H9 (cell line): ENCODE measurements at regions not wholly inside any gene's neighbourhood (a gene's known extent, or its start where the extent isn't known, plus 50 kb on each side); places are given as distances from the start of the nearest gene placed in this dataset.

Experiments used
- DNase-seq: peaks from one replicate; pipeline ENCODE4 v3.0.0-alpha.2; 2017
- H2AFZ ChIP-seq: one replicate; pipeline ENCODE4 v1.6.1; 2013; ENCODE audit warnings: mild to moderate bottlenecking, low read length, control low read depth, moderate library complexity
- H2AK5ac ChIP-seq: 2 replicates; pipeline ENCODE4 v1.6.1; 2013; ENCODE audit warnings: low read length, control low read depth, mixed read lengths; ENCODE audit not compliant: insufficient read length
- H2BK120ac ChIP-seq: one replicate; pipeline ENCODE4 v1.6.1; 2013; ENCODE audit warnings: low read depth, mild to moderate bottlenecking, low read length, control low read depth, inconsistent platforms; ENCODE audit not compliant: poor library complexity, severe bottlenecking
- H2BK12ac ChIP-seq: 2 replicates; pipeline ENCODE4 v1.6.1; 2013; ENCODE audit warnings: low read length, control low read depth, mixed read lengths, low read depth; ENCODE audit not compliant: insufficient read length
- H2BK15ac ChIP-seq: 2 replicates; pipeline ENCODE4 v1.6.1; 2013; ENCODE audit warnings: low read depth, low read length, control low read depth
- H2BK20ac ChIP-seq: one replicate; pipeline ENCODE4 v1.6.1; 2013; ENCODE audit warnings: low read depth, mild to moderate bottlenecking, low read length, control low read depth, inconsistent platforms; ENCODE audit not compliant: poor library complexity, severe bottlenecking
- H2BK5ac ChIP-seq: 2 replicates; pipeline ENCODE4 v1.6.1; 2013; ENCODE audit warnings: low read length, control low read depth, mixed read lengths; ENCODE audit not compliant: insufficient read length
- H3K14ac ChIP-seq: 2 replicates; pipeline ENCODE4 v1.6.1; 2013; ENCODE audit warnings: low read length, control low read depth; ENCODE audit not compliant: insufficient read depth
- H3K18ac ChIP-seq: 2 replicates; pipeline ENCODE4 v1.6.1; 2013; ENCODE audit warnings: low read depth, mild to moderate bottlenecking, mixed read lengths, low read length, control low read depth; ENCODE audit not compliant: insufficient read length
- H3K23ac ChIP-seq: 2 replicates; pipeline ENCODE4 v1.6.1; 2013; ENCODE audit warnings: low read length, control low read depth, mixed read lengths, low read depth; ENCODE audit not compliant: insufficient read length
- H3K23me2 ChIP-seq: 2 replicates; pipeline ENCODE4 v1.6.1; 2013; ENCODE audit warnings: low read depth, mild to moderate bottlenecking, mixed read lengths, low read length, control low read depth; ENCODE audit not compliant: insufficient read length, poor library complexity, severe bottlenecking
- H3K27ac ChIP-seq: 2 replicates; pipeline ENCODE4 v1.5.1; 2013; ENCODE audit warnings: low read length, control low read depth, mixed read lengths, low read depth; ENCODE audit not compliant: insufficient read length
- H3K27me3 ChIP-seq: 2 replicates; pipeline ENCODE4 v1.6.1; 2013; ENCODE audit warnings: low read length, control low read depth, inconsistent platforms; ENCODE audit not compliant: insufficient read depth
- H3K4ac ChIP-seq: 2 replicates; pipeline ENCODE4 v1.6.1; 2013; ENCODE audit warnings: low read depth, mild to moderate bottlenecking, control low read depth, inconsistent platforms, low read length, moderate library complexity
- H3K4me1 ChIP-seq: 2 replicates; pipeline ENCODE4 v1.6.1; 2013; ENCODE audit warnings: low read length, control low read depth, inconsistent platforms; ENCODE audit not compliant: insufficient read depth
- H3K4me2 ChIP-seq: 2 replicates; pipeline ENCODE4 v1.6.1; 2013; ENCODE audit warnings: low read length, control low read depth, mixed read lengths; ENCODE audit not compliant: insufficient read length, insufficient read depth
- H3K56ac ChIP-seq: 2 replicates; pipeline ENCODE4 v1.6.1; 2013; ENCODE audit warnings: low read depth, mild to moderate bottlenecking, mixed read lengths, low read length, control low read depth; ENCODE audit not compliant: insufficient read length
- H3K79me1 ChIP-seq: 2 replicates; pipeline ENCODE4 v1.6.1; 2013; ENCODE audit warnings: low read depth, mild to moderate bottlenecking, moderate library complexity, low read length, control low read depth, inconsistent platforms; ENCODE audit not compliant: insufficient read depth, poor library complexity, severe bottlenecking
- H3K79me2 ChIP-seq: 2 replicates; pipeline ENCODE4 v1.6.1; 2013; ENCODE audit warnings: low read length, control low read depth, inconsistent platforms; ENCODE audit not compliant: insufficient read depth
- H3K9ac ChIP-seq: 2 replicates; pipeline ENCODE4 v1.6.1; 2013; ENCODE audit warnings: low read length, control low read depth, mixed read lengths; ENCODE audit not compliant: insufficient read length; ENCODE audit errors: extremely low read depth
- H3K9me3 ChIP-seq: one replicate; pipeline ENCODE4 v1.6.1; 2013; ENCODE audit warnings: low read depth, low read length, inconsistent platforms; ENCODE audit not compliant: control insufficient read depth
- H3T11ph ChIP-seq: one replicate; pipeline ENCODE4 v1.6.1; 2013; ENCODE audit warnings: mild to moderate bottlenecking, low read length, control low read depth, inconsistent platforms
- H4K20me1 ChIP-seq: one replicate; pipeline ENCODE4 v1.6.1; 2013; ENCODE audit not compliant: control insufficient read depth, insufficient read length, insufficient read depth
- H4K5ac ChIP-seq: 2 replicates; pipeline ENCODE4 v1.6.1; 2013; ENCODE audit warnings: low read depth, mild to moderate bottlenecking, mixed read lengths, low read length, control low read depth; ENCODE audit not compliant: insufficient read length
- H4K8ac ChIP-seq: replicated peaks from 2 replicates; pipeline ENCODE4 v1.6.1; 2013; ENCODE audit warnings: low read length, control low read depth, mixed read lengths, low read depth; ENCODE audit not compliant: insufficient read length
- H4K91ac ChIP-seq: 2 replicates; pipeline ENCODE4 v1.6.1; 2013; ENCODE audit warnings: low read depth, mild to moderate bottlenecking, moderate library complexity, mixed read lengths, low read length, control low read depth; ENCODE audit not compliant: insufficient read length
- H3K27ac Mint-ChIP-seq, 3 experiments: 2 replicates in 2 of 3; 3 replicates in 1 of 3; pipeline ENCODE4 v1.8.0; 2020 to 2021; ENCODE audit warnings: mixed read lengths in 3 of 3, mild to moderate bottlenecking in 1 of 3, moderate library complexity in 1 of 3
- H3K27me3 Mint-ChIP-seq: 2 replicates; pipeline ENCODE4 v1.8.0; 2021; ENCODE audit warnings: low read depth, mild to moderate bottlenecking, moderate library complexity, mixed read lengths
- H3K36me3 Mint-ChIP-seq, 3 experiments: 2 replicates in 2 of 3; 3 replicates in 1 of 3; pipeline ENCODE4 v1.8.0; 2020 to 2021; ENCODE audit warnings: low read depth in 3 of 3, mixed read lengths in 3 of 3; ENCODE audit not compliant: insufficient read depth in 1 of 3
- H3K4me1 Mint-ChIP-seq, 2 experiments: 2 replicates each; pipeline ENCODE4 v1.8.0; 2020; ENCODE audit warnings: mixed read lengths in 2 of 2
- H3K4me3 Mint-ChIP-seq, 2 experiments: 2 replicates in 1 of 2; 3 replicates in 1 of 2; pipeline ENCODE4 v1.8.0; 2020 to 2021; ENCODE audit warnings: mild to moderate bottlenecking in 2 of 2, mixed read lengths in 2 of 2, moderate library complexity in 1 of 2
- H3K9me3 Mint-ChIP-seq, 2 experiments: 2 replicates in 1 of 2; 3 replicates in 1 of 2; pipeline ENCODE4 v1.8.0; 2020; ENCODE audit warnings: mild to moderate bottlenecking in 2 of 2, mixed read lengths in 2 of 2, moderate library complexity in 1 of 2
- CTCF ChIP-seq: fragments of 200-600 bp; sonication (generic); conservative IDR thresholded peaks from 3 replicates; pipeline ENCODE4 v1.8.0; 2021; ENCODE audit warnings: antibody characterized with exemption, mild to moderate bottlenecking
- WGBS: extraction: QIAGEN DNeasy Blood & Tissue Kit; methylation state at CpG from one replicate; pipeline ENCODE4 v1.1.7; 2013; ENCODE audit warnings: missing lambda C conversion rate, low lambda C conversion rate, mixed read lengths; ENCODE audit not compliant: insufficient read length; ENCODE audit errors: extremely low coverage; 5-methylcytosine and 5-hydroxymethylcytosine counted together

GRCh38 chr18:47677952-47678351 is 252.5 kb downstream of the SMAD2 start:
- no peak overlapping the region for H3K4me3 Mint-ChIP-seq
- Histone ChIP-seq H3K4ac (no peak overlapping the region), H3K79me2 (no peaks in the 10 kb centered on the region), H2BK5ac (no peak overlapping the region), H3K23me2 (no peaks in the 10 kb centered on the region), H2AK5ac (no peak overlapping the region), H4K8ac (no peak overlapping the region), H4K91ac (no peak overlapping the region), H3K14ac (no peak overlapping the region), H3K18ac (no peak overlapping the region), H3K4me2 (no peak overlapping the region), H3K9ac (no peak overlapping the region), H2BK20ac (no peak overlapping the region), H3K27ac (no peak overlapping the region), H2BK12ac (no peak overlapping the region), H2AFZ (no peak overlapping the region), H3K4me1 (no peaks in the 10 kb centered on the region), H2BK15ac (no peak overlapping the region), H4K5ac (no peak overlapping the region), H3K23ac (no peak overlapping the region), H3K56ac (no peak overlapping the region), H3K79me1 (no peaks in the 10 kb centered on the region), H2BK120ac (no peak overlapping the region), H3K9me3 (no peaks in the 10 kb centered on the region), H4K20me1 (no peaks in the 10 kb centered on the region), H3K27me3 (no peaks in the 10 kb centered on the region), H3T11ph (no peak overlapping the region)
- no peaks in the 10 kb centered on the region for H3K4me1 Mint-ChIP-seq
- H3K27me3 Mint-ChIP-seq, result no peaks in the 10 kb centered on the region
- no peaks in the 10 kb centered on the region for H3K36me3 Mint-ChIP-seq
- no peak for TF ChIP-seq CTCF
- no CpG with 5 or more reads among the region's 3 CpGs for WGBS
- no peak overlapping the region for H3K27ac Mint-ChIP-seq
- H3K9me3 Mint-ChIP-seq, result no peaks in the 10 kb centered on the region
- no peak for DNase-seq
